ENCODE measurements at regions not wholly inside any gene's neighbourhood (a gene's known extent, or its start where the extent isn't known, plus 50 kb on each side); places are given as distances from the start of the nearest gene placed in this dataset.
"Not testable (repeated sequence)": the region's sequence is repeated elsewhere in the genome, so short reads cannot be mapped to it uniquely, and the experiment has no call there.

DNA sequence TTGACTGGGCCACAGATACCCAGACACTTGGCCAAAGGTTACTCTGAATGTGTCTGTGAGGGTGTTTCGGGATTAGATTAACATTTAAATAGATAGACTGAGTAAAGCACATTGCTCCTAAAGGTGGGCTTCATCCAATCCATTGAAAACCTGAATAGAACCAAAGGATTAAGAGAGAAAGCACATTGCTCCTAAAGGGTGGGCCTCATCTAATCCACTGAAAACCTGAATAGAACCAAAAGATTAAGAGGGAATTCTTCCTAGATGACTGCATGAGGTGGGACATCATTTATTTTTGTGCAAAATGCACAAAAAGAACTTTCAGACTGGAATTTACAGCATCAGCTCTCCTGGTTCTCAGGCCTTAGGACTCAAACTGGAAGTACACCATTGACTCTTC is 351.2 kb upstream of the PCDH10 start:
- H3K9me3 ChIP-seq (ENCODE audit: insufficient read depth, low read depth, low read length) = no peaks in the 10 kb centered on the region
- no peak overlapping the region for H3K4me3 ChIP-seq (ENCODE audit: low read length, poor library complexity, severe bottlenecking)
- H3F3A ChIP-seq (ENCODE audit: low read depth) = no peaks in the 10 kb centered on the region
- no peak overlapping the region for H3K4me2 ChIP-seq (ENCODE audit: low read depth, low read length, poor library complexity, severe bottlenecking)
- H3K27me3 ChIP-seq (ENCODE audit: insufficient read depth, low read length, poor library complexity, severe bottlenecking) = no peaks in the 10 kb centered on the region
- H3K9ac ChIP-seq (ENCODE audit: low read depth, low read length, poor library complexity, severe bottlenecking) = no peak overlapping the region
- no peaks in the 10 kb centered on the region for H3K79me2 ChIP-seq (ENCODE audit: insufficient read depth, low read length)
- H3K9me2 ChIP-seq (replicated peaks; ENCODE audit: low read depth, low read length) = no peaks in the 10 kb centered on the region
- H3K36me3 ChIP-seq (ENCODE audit: insufficient read depth, low read length) = no peaks in the 10 kb centered on the region
- no peak overlapping the region for H2AFZ ChIP-seq (ENCODE audit: low read length)
- H3K4me1 ChIP-seq (ENCODE audit: insufficient read depth, low read length, poor library complexity, severe bottlenecking) = no peaks in the 10 kb centered on the region
- no peaks in the 10 kb centered on the region for H4K20me1 ChIP-seq (ENCODE audit: insufficient read depth, low read length, poor library complexity, severe bottlenecking)
- TF ChIP-seq, protein P1, sequence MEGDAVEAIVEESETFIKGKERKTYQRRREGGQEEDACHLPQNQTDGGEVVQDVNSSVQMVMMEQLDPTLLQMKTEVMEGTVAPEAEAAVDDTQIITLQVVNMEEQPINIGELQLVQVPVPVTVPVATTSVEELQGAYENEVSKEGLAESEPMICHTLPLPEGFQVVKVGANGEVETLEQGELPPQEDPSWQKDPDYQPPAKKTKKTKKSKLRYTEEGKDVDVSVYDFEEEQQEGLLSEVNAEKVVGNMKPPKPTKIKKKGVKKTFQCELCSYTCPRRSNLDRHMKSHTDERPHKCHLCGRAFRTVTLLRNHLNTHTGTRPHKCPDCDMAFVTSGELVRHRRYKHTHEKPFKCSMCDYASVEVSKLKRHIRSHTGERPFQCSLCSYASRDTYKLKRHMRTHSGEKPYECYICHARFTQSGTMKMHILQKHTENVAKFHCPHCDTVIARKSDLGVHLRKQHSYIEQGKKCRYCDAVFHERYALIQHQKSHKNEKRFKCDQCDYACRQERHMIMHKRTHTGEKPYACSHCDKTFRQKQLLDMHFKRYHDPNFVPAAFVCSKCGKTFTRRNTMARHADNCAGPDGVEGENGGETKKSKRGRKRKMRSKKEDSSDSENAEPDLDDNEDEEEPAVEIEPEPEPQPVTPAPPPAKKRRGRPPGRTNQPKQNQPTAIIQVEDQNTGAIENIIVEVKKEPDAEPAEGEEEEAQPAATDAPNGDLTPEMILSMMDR (conservative IDR thresholded peaks at IDR 0.05; ENCODE audit: low read length) = no peak
- TF ChIP-seq EZH2phosphoT487 (IDR thresholded peaks at IDR 0.05; ENCODE audit: borderline replicate concordance) = no peak

DNA sequence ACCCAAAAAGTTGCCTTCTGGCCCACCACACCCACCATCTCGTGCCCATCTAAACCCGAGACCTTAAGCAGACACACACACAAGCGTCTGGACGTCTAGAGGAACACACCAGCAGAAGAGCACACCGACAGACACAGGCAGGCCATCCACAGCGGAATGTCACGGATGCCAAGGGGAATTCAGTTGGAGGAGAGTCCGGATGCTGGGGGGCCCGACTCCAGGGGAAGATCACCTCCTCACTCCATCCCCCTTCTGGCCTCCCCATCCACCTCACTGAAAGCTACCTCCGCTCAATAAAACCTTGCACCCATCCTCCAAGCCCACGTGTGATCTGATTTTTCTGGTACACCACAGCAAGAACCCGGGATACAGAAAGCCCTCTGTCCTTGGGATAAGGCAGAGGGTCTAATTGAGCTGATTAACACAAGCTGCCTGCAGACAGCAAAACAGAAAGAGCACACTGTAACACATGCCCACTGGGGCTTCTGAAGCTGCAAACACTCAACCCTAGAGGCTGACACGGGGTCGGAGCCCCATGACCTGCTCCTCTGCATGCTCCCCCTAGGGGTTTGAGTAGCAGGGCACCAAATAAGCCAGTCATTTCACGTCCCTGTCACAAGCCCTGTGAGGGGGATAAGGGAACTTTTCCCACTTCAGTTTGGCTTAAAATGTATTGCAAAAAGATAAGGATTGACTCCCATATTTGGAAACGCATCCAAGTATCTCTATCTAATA is 339.6 kb upstream of the PCDH10 start:
- Histone ChIP-seq H3K4me1 (ENCODE audit: insufficient read depth, low read length, poor library complexity, severe bottlenecking) (no peaks in the 10 kb centered on the region), H3F3A (ENCODE audit: low read depth) (no peaks in the 10 kb centered on the region), H3K9me2 (replicated peaks; ENCODE audit: low read depth, low read length) (no peaks in the 10 kb centered on the region), H3K4me3 (ENCODE audit: low read length, poor library complexity, severe bottlenecking) (no peak overlapping the region), H3K4me2 (ENCODE audit: low read depth, low read length, poor library complexity, severe bottlenecking) (no peak overlapping the region), H4K20me1 (ENCODE audit: insufficient read depth, low read length, poor library complexity, severe bottlenecking) (no peaks in the 10 kb centered on the region), H3K27me3 (ENCODE audit: insufficient read depth, low read length, poor library complexity, severe bottlenecking) (no peaks in the 10 kb centered on the region), H3K36me3 (ENCODE audit: insufficient read depth, low read length) (no peaks in the 10 kb centered on the region), H3K9me3 (ENCODE audit: insufficient read depth, low read depth, low read length) (no peaks in the 10 kb centered on the region), H3K9ac (ENCODE audit: low read depth, low read length, poor library complexity, severe bottlenecking) (no peak overlapping the region), H3K79me2 (ENCODE audit: insufficient read depth, low read length) (no peaks in the 10 kb centered on the region), H2AFZ (ENCODE audit: low read length) (no peak overlapping the region)
- no peak for TF ChIP-seq EZH2phosphoT487 (IDR thresholded peaks at IDR 0.05; ENCODE audit: borderline replicate concordance)
- TF ChIP-seq, protein P1 (conservative IDR thresholded peaks at IDR 0.05; ENCODE audit: low read length) = peak; percentile 27

DNA sequence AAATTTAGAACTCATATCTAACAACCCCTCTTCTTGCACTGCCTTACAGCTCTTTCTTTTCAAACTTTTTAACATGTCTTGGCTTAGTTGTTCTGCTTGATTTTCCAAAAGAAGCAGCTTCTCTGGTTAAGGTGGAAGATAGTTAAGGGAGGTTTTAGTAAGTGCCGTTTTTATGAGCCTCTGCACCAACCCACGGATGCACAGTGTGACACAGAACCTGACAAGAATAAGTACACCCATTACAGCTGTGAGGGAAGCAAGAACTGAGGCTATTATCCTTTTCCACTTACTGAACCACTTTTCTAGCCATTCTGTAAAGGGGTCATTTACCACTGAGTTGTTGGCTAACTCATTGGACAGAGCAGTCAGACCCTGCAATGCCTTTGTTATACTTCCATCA is 336.0 kb upstream of the PCDH10 start:
- H3K9me3 ChIP-seq (ENCODE audit: insufficient read depth, low read depth, low read length); H3K9ac ChIP-seq (ENCODE audit: low read depth, low read length, poor library complexity, severe bottlenecking); H3K4me1 ChIP-seq (ENCODE audit: insufficient read depth, low read length, poor library complexity, severe bottlenecking); H3F3A ChIP-seq (ENCODE audit: low read depth); H3K36me3 ChIP-seq (ENCODE audit: insufficient read depth, low read length); H3K27me3 ChIP-seq (ENCODE audit: insufficient read depth, low read length, poor library complexity, severe bottlenecking); H3K79me2 ChIP-seq (ENCODE audit: insufficient read depth, low read length); H4K20me1 ChIP-seq (ENCODE audit: insufficient read depth, low read length, poor library complexity, severe bottlenecking); H3K4me3 ChIP-seq (ENCODE audit: low read length, poor library complexity, severe bottlenecking); H3K9me2 ChIP-seq (replicated peaks; ENCODE audit: low read depth, low read length); H2AFZ ChIP-seq (ENCODE audit: low read length); H3K4me2 ChIP-seq (ENCODE audit: low read depth, low read length, poor library complexity, severe bottlenecking): not testable (repeated sequence)

DNA sequence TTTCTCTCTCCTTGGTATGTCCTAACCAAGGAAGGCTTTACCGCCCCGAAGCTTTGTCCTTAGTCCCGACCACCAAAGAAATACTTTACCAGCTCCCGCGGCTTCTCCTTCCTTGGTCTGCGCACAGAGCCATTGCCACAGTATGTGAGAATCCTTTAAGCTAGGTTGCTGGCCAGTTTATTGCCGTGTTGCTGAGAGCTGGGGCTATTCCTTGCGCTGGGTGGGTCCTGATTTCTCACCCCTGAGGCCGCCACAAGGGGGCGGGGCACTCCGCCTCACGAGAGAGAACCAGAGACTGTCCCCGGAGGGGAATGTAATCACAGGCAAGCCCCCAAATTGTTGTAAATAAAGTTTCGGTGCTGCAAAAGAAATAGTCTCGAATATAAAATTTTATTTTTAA is 331.0 kb upstream of the PCDH10 start:
- Histone ChIP-seq H3K9me2 (replicated peaks; ENCODE audit: low read depth, low read length) (no peaks in the 10 kb centered on the region), H3K79me2 (ENCODE audit: insufficient read depth, low read length) (no peaks in the 10 kb centered on the region), H3F3A (ENCODE audit: low read depth) (no peaks in the 10 kb centered on the region), H4K20me1 (ENCODE audit: insufficient read depth, low read length, poor library complexity, severe bottlenecking) (no peaks in the 10 kb centered on the region), H3K27me3 (ENCODE audit: insufficient read depth, low read length, poor library complexity, severe bottlenecking) (no peaks in the 10 kb centered on the region), H3K4me1 (ENCODE audit: insufficient read depth, low read length, poor library complexity, severe bottlenecking) (no peaks in the 10 kb centered on the region), H3K4me3 (ENCODE audit: low read length, poor library complexity, severe bottlenecking) (no peak overlapping the region), H3K9ac (ENCODE audit: low read depth, low read length, poor library complexity, severe bottlenecking) (no peak overlapping the region), H3K4me2 (ENCODE audit: low read depth, low read length, poor library complexity, severe bottlenecking) (no peak overlapping the region), H3K36me3 (ENCODE audit: insufficient read depth, low read length) (no peaks in the 10 kb centered on the region), H3K9me3 (ENCODE audit: insufficient read depth, low read depth, low read length) (no peaks in the 10 kb centered on the region), H2AFZ (ENCODE audit: low read length) (no peak overlapping the region)
- TF ChIP-seq EZH2phosphoT487 (IDR thresholded peaks at IDR 0.05; ENCODE audit: borderline replicate concordance) = no peak
- TF ChIP-seq, protein P1 (conservative IDR thresholded peaks at IDR 0.05; ENCODE audit: low read length) = peak; percentile 28

Measured in Loucy (cell line).